Peyer's patch (tissue), 4 donors: ENCODE measurements at regions not wholly inside any gene's neighbourhood (a gene's known extent, or its start where the extent isn't known, plus 50 kb on each side); places are given as distances from the start of the nearest gene placed in this dataset.

Source experiments
- CTCF ChIP-seq, 6 experiments: fragments of 450-650 bp in 4 of 6; fragments of 200-600 bp in 2 of 6; sonication (generic) in 1 of 6; IDR thresholded peaks; one replicate each; pipeline ENCODE4 v1.5.1; 2017 to 2019; ENCODE audit warnings: antibody characterized with exemption in 6 of 6, mild to moderate bottlenecking in 3 of 6, moderate library complexity in 1 of 6
- POLR2A ChIP-seq, 2 donors: fragments of 450-650 bp; IDR thresholded peaks; one replicate each; pipeline ENCODE4 v1.5.1; 2017; ENCODE audit warnings: antibody characterized with exemption in 2 of 2, mild to moderate bottlenecking in 2 of 2, moderate library complexity in 2 of 2

DNA sequence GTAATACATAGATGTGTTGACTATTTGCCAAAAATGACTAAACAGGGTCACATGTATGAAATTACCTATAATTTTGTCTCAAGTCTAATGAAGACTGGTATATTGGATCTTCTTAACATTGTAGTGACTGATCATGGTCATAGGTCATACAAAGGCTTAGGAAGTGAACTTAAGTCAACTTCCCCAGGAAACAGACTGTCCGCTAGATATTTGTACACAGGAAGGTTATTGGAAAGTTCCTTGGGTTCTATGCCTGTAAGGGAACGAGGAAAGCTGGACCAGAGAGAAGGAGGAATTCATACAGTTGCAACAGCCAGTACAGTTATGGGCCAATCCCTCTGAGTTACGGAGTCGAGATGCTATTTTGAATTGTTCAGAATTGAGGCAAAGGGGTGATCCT, 462.0 kb upstream of the THRB start:
- no peak for TF ChIP-seq POLR2A (IDR thresholded peaks at IDR 0.05)
- no peak for TF ChIP-seq CTCF (IDR thresholded peaks at IDR 0.05)
